IMR-90 (cell line): ENCODE measurements at regions not wholly inside any gene's neighbourhood (a gene's known extent, or its start where the extent isn't known, plus 50 kb on each side); places are given as distances from the start of the nearest gene placed in this dataset.

Experiments used
- ATAC-seq: fragments of 200-7000 bp; cut with Tn5 transposase; 2 replicates; pipeline ENCODE4 v1.9.1; 2020; ENCODE audit warnings: low read depth, mild to moderate bottlenecking, moderate library complexity
- BruUV-seq: library from RNA; stranded (reverse); fragments of 400-500 nt; replicated peaks from 2 replicates; lab custom pipeline; 2021; lab: Mats Ljungman, UMichigan
- CTCF ChIA-PET: fragments of 300-600 bp; formaldehyde crosslinking; extraction: SDS; loops from one replicate; lab custom pipeline; 2021; ENCODE audit warnings: antibody characterized with exemption; lab: Yijun Ruan, JAX
- POLR2A ChIA-PET: fragments of 300-600 bp; sonication (Branson Sonifier 250); formaldehyde crosslinking; loops from one replicate; lab custom pipeline; 2022; ENCODE audit warnings: antibody characterized with exemption; ENCODE audit not compliant: unreplicated experiment; lab: Charles Lee
- DNase-seq: peaks from one replicate; pipeline ENCODE4 v3.0.0; 2013
- H2AFZ ChIP-seq: replicated peaks from 2 replicates; pipeline ENCODE3; 2013; ENCODE audit warnings: low read length, mild to moderate bottlenecking; ENCODE audit not compliant: poor library complexity
- H2AK5ac ChIP-seq: 2 replicates; pipeline ENCODE4 v1.6.1; 2013; ENCODE audit warnings: low read depth, low read length, inconsistent platforms
- H2AK9ac ChIP-seq: replicated peaks from 2 replicates; pipeline ENCODE3; 2013; ENCODE audit warnings: mild to moderate bottlenecking, low read depth, low read length, moderate library complexity; ENCODE audit not compliant: poor library complexity
- H2BK120ac ChIP-seq: 2 replicates; pipeline ENCODE4 v1.6.1; 2013; ENCODE audit warnings: low read depth, low read length, inconsistent platforms
- H2BK15ac ChIP-seq: 3 replicates; pipeline ENCODE4 v1.6.1; 2013; ENCODE audit warnings: low read depth, low read length, inconsistent platforms
- H2BK20ac ChIP-seq: 2 replicates; pipeline ENCODE4 v1.6.1; 2013; ENCODE audit warnings: low read depth, mild to moderate bottlenecking, inconsistent platforms, low read length, moderate library complexity
- H2BK5ac ChIP-seq: 2 replicates; pipeline ENCODE4 v1.6.1; 2013; ENCODE audit warnings: mild to moderate bottlenecking, low read depth, low read length, inconsistent platforms; ENCODE audit not compliant: poor library complexity, severe bottlenecking
- H3K14ac ChIP-seq: replicated peaks from 2 replicates; pipeline ENCODE4 v1.6.1; 2013; ENCODE audit warnings: low read depth, low read length, inconsistent platforms
- H3K18ac ChIP-seq: 2 replicates; pipeline ENCODE4 v1.6.1; 2013; ENCODE audit warnings: low read depth, low read length, control low read depth
- H3K23ac ChIP-seq: 2 replicates; pipeline ENCODE4 v1.6.1; 2013; ENCODE audit warnings: low read depth, low read length, inconsistent platforms
- H3K27ac ChIP-seq: 2 replicates; pipeline ENCODE4 v1.5.1; 2013; ENCODE audit warnings: mild to moderate bottlenecking, control low read depth, low read length; ENCODE audit not compliant: insufficient read depth
- H3K27me3 ChIP-seq: 2 replicates; pipeline ENCODE4 v1.6.1; 2013; ENCODE audit warnings: low read length; ENCODE audit not compliant: control insufficient read depth, insufficient read depth
- H3K36me3 ChIP-seq: 2 replicates; pipeline ENCODE4 v1.6.1; 2013; ENCODE audit warnings: low read length, mixed read lengths; ENCODE audit not compliant: control insufficient read depth, insufficient read depth
- H3K4ac ChIP-seq: 2 replicates; pipeline ENCODE4 v1.6.1; 2013; ENCODE audit warnings: low read depth, low read length, inconsistent platforms
- H3K4me1 ChIP-seq: 2 replicates; pipeline ENCODE4 v1.6.1; 2013; ENCODE audit warnings: low read length, mixed read lengths; ENCODE audit not compliant: control insufficient read depth, insufficient read depth
- H3K4me2 ChIP-seq: 2 replicates; pipeline ENCODE4 v1.6.1; 2013; ENCODE audit warnings: low read depth, mild to moderate bottlenecking, control low read depth, low read length, moderate library complexity
- H3K4me3 ChIP-seq: 2 replicates; pipeline ENCODE4 v1.5.1; 2013; ENCODE audit warnings: low read depth, mild to moderate bottlenecking, control low read depth, low read length, moderate library complexity; ENCODE audit not compliant: insufficient read depth
- H3K56ac ChIP-seq: 2 replicates; pipeline ENCODE4 v1.6.1; 2013; ENCODE audit warnings: low read length, inconsistent platforms; ENCODE audit not compliant: insufficient read depth; ENCODE audit errors: extremely low read depth
- H3K79me1 ChIP-seq, 2 experiments: 2 replicates each; pipeline ENCODE4 v1.6.1; 2013; ENCODE audit warnings: low read length in 2 of 2, inconsistent platforms in 1 of 2, low read depth in 1 of 2
- H3K9ac ChIP-seq: 2 replicates; pipeline ENCODE4 v1.6.1; 2013; ENCODE audit warnings: low read depth, low read length, control low read depth
- H3K9me1 ChIP-seq: 2 replicates; pipeline ENCODE4 v1.6.1; 2013; ENCODE audit warnings: low read length, inconsistent platforms; ENCODE audit not compliant: insufficient read depth
- H3K9me3 ChIP-seq: 2 replicates; pipeline ENCODE4 v1.6.1; 2013; ENCODE audit warnings: low read length; ENCODE audit not compliant: control insufficient read depth, insufficient read depth
- H4K20me1 ChIP-seq: 2 replicates; pipeline ENCODE4 v1.6.1; 2013; ENCODE audit warnings: low read length, inconsistent platforms; ENCODE audit not compliant: insufficient read depth
- H4K5ac ChIP-seq: 2 replicates; pipeline ENCODE4 v1.6.1; 2013; ENCODE audit warnings: mild to moderate bottlenecking, low read depth, low read length, control low read depth
- H4K8ac ChIP-seq, 2 experiments: 2 replicates each; pipeline ENCODE4 v1.6.1; 2013; ENCODE audit warnings: low read depth in 2 of 2, low read length in 2 of 2, control low read depth in 1 of 2, inconsistent platforms in 1 of 2
- H4K91ac ChIP-seq: 2 replicates; pipeline ENCODE4 v1.6.1; 2013; ENCODE audit warnings: low read depth, low read length, inconsistent platforms; ENCODE audit not compliant: insufficient read depth
- BHLHE40 ChIP-seq: fragments of 150-350 bp; IDR thresholded peaks from 2 replicates; pipeline ENCODE4 v1.6.1; 2016; ENCODE audit warnings: mild to moderate bottlenecking, low read depth, low read length
- CEBPB ChIP-seq: IDR thresholded peaks from 2 replicates; pipeline ENCODE4 v1.6.1; 2012; ENCODE audit warnings: low read depth, low read length, improper control_type of control experiment
- CHD1 ChIP-seq: IDR thresholded peaks from 2 replicates; pipeline ENCODE4 v1.6.1; 2012; ENCODE audit warnings: low read depth, low read length, improper control_type of control experiment
- FOS ChIP-seq: fragments of 150-350 bp; IDR thresholded peaks from 2 replicates; pipeline ENCODE4 v1.6.1; 2016; ENCODE audit warnings: low read depth, low read length
- MAFK ChIP-seq: IDR thresholded peaks from 2 replicates; pipeline ENCODE4 v1.6.1; 2012; ENCODE audit warnings: low read depth, low read length, improper control_type of control experiment
- MAZ ChIP-seq: IDR thresholded peaks from 2 replicates; pipeline ENCODE4 v1.6.1; 2012; ENCODE audit warnings: low read depth, mild to moderate bottlenecking, low read length, improper control_type of control experiment, moderate library complexity, borderline replicate concordance
- MXI1 ChIP-seq: IDR thresholded peaks from 2 replicates; pipeline ENCODE4 v1.6.1; 2012; ENCODE audit warnings: low read depth, mild to moderate bottlenecking, low read length, moderate library complexity, borderline replicate concordance
- NFE2L2 ChIP-seq: fragments of 150-350 bp; IDR thresholded peaks from 2 replicates; pipeline ENCODE4 v1.6.1; 2016; ENCODE audit warnings: low read depth, mild to moderate bottlenecking, low read length
- POLR2A ChIP-seq: IDR thresholded peaks from 2 replicates; pipeline ENCODE4 v1.6.1; 2012; ENCODE audit warnings: mild to moderate bottlenecking, low read depth, low read length
- RAD21 ChIP-seq: IDR thresholded peaks from 2 replicates; pipeline ENCODE4 v1.6.1; 2012; ENCODE audit warnings: low read length, improper control_type of control experiment
- RCOR1 ChIP-seq: IDR thresholded peaks from 2 replicates; pipeline ENCODE4 v1.6.1; 2012; ENCODE audit warnings: mild to moderate bottlenecking, low read length, improper control_type of control experiment; ENCODE audit not compliant: insufficient replicate concordance
- RFX5 ChIP-seq: IDR thresholded peaks from 2 replicates; pipeline ENCODE4 v1.8.0; 2012; ENCODE audit warnings: low read depth, mild to moderate bottlenecking, low read length, moderate library complexity
- SMC3 ChIP-seq: fragments of 150-350 bp; IDR thresholded peaks from 2 replicates; pipeline ENCODE4 v1.6.1; 2016; ENCODE audit warnings: low read depth, mild to moderate bottlenecking, antibody characterized with exemption, low read length, moderate library complexity
- USF2 ChIP-seq: fragments of 150-350 bp; IDR thresholded peaks from 2 replicates; pipeline ENCODE4 v1.6.1; 2017; ENCODE audit warnings: mild to moderate bottlenecking, antibody characterized with exemption, low read length, low read depth
- WGBS, 2 experiments: methylation state at CpG; one replicate each; pipeline versions ENCODE4 v1.1.5 to v1.1.7; 2013; ENCODE audit warnings: missing lambda C conversion rate in 2 of 2; ENCODE audit not compliant: insufficient read length in 1 of 2; ENCODE audit errors: extremely low coverage in 2 of 2; 5-methylcytosine and 5-hydroxymethylcytosine counted together
- dilution Hi-C: fragments of 300-500 bp; cut with HindIII; formaldehyde crosslinking; loops from one replicate; pipeline ENCODE4 v1.14.3; 2018; ENCODE audit warnings: low sequenced_read_pairs; ENCODE audit not compliant: unreplicated experiment
- in situ Hi-C: fragments of 300-500 bp; cut with MboI; formaldehyde crosslinking; loops from 3 replicates; pipeline ENCODE4 v1.14.3; 2019; ENCODE audit warnings: low sequenced_read_pairs, inconsistent platforms, mixed read lengths
- intact Hi-C: fragments of 100-400 bp; cut with micrococcal nuclease; formaldehyde crosslinking; loops from 2 replicates; pipeline ENCODE4 v1.10.0; 2022
- TF ChIP-seq, protein P1 (sequence below): fragments of 150-350 bp; IDR thresholded peaks from 2 replicates; pipeline ENCODE4 v1.6.1; 2016; ENCODE audit warnings: low read depth, mild to moderate bottlenecking, low read length, moderate library complexity, borderline replicate concordance

DNA sequence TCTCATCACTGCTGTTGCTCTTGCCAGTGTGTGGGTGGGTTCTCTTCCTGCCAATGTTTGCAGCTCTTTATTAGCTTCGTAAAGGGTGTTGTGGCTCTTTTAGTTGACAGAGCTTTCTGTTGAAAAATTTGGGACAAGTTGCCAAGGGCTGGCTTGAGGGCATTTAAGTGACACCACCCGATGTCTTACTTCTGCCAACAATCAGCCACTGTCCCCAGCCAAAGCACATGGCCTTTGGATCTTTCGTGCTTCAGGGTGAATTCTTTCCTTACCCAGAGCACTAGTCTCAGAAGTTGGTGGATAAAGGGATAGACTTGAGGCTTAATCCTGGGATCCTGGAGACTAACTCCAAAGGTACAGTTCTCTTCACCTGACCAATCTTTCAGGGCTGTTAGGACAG lies 113.6 kb downstream of the SOX3 start:
- no CpG with 5 or more reads among the region's 3 CpGs for WGBS, 2 experiments
- H3K27me3 ChIP-seq = no peaks in the 10 kb centered on the region
- H3K18ac ChIP-seq = no peak overlapping the region
- H3K23ac ChIP-seq = no peak overlapping the region
- H3K56ac ChIP-seq = no peak overlapping the region
- ATAC-seq (no peak), DNase-seq (no peak)
- H4K5ac ChIP-seq = no peak overlapping the region
- POLR2A ChIA-PET = no interaction called here
- H3K14ac ChIP-seq = no peak overlapping the region
- no peak overlapping the region for H4K8ac ChIP-seq
- dilution Hi-C loops = no loop called here
- no peaks in the 10 kb centered on the region for H3K9me1 ChIP-seq
- H2AFZ ChIP-seq = no peak overlapping the region
- H3K4ac ChIP-seq = no peak overlapping the region
- no peaks in the 10 kb centered on the region for H3K79me1 ChIP-seq
- H3K4me2 ChIP-seq = no peak overlapping the region
- no peak overlapping the region for H2BK5ac ChIP-seq
- H3K36me3 ChIP-seq = no peaks in the 10 kb centered on the region
- in situ Hi-C loops = no loop called here
- no peak overlapping the region for H2BK120ac ChIP-seq
- no peak overlapping the region for H2AK9ac ChIP-seq
- no peak overlapping the region for H2AK5ac ChIP-seq
- no peak overlapping the region for H3K9ac ChIP-seq
- CTCF ChIA-PET = no interaction called here
- H3K4me3 ChIP-seq = no peak overlapping the region
- H2BK20ac ChIP-seq = no peak overlapping the region
- intact Hi-C loops = no loop called here
- BruUV-seq = no TSS peak
- no peaks in the 10 kb centered on the region for H4K20me1 ChIP-seq
- H2BK15ac ChIP-seq = no peak overlapping the region
- no peaks in the 10 kb centered on the region for H3K9me3 ChIP-seq
- no peak overlapping the region for H3K27ac ChIP-seq
- no peak overlapping the region for H4K91ac ChIP-seq
- no peaks in the 10 kb centered on the region for H3K4me1 ChIP-seq
- TF ChIP-seq RCOR1 (no peak), BHLHE40 (no peak), CHD1 (no peak), POLR2A (no peak), CEBPB (no peak), NFE2L2 (no peak), MAFK (no peak), RAD21 (no peak), USF2 (no peak), MXI1 (no peak), RFX5 (no peak), MAZ (no peak), FOS (no peak), SMC3 (no peak)
- TF ChIP-seq, protein P1, sequence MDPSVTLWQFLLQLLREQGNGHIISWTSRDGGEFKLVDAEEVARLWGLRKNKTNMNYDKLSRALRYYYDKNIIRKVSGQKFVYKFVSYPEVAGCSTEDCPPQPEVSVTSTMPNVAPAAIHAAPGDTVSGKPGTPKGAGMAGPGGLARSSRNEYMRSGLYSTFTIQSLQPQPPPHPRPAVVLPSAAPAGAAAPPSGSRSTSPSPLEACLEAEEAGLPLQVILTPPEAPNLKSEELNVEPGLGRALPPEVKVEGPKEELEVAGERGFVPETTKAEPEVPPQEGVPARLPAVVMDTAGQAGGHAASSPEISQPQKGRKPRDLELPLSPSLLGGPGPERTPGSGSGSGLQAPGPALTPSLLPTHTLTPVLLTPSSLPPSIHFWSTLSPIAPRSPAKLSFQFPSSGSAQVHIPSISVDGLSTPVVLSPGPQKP = no peak
